K562 (cell line): ENCODE measurements at regions not wholly inside any gene's neighbourhood (a gene's known extent, or its start where the extent isn't known, plus 50 kb on each side); places are given as distances from the start of the nearest gene placed in this dataset.

Experiments
- BDP1 ChIP-seq: IDR thresholded peaks from 3 replicates; pipeline ENCODE4 v1.6.1; 2011; ENCODE audit not compliant: insufficient read length, insufficient read depth
- BRD4 ChIP-seq: fragments of 200-600 bp; sonication (generic); IDR thresholded peaks from 2 replicates; pipeline ENCODE4 v1.6.1; 2017; ENCODE audit warnings: inconsistent platforms
- GABPA ChIP-seq: fragments of 200-800 bp; sonication (Bioruptor generic); conservative IDR thresholded peaks from 2 replicates; pipeline ENCODE4 v1.6.1; 2016; ENCODE audit warnings: low read depth, missing genetic modification characterization, missing compliant biosample characterization
- GTF2A2 ChIP-seq: IDR thresholded peaks from 2 replicates; pipeline ENCODE4 v1.6.1; 2016; ENCODE audit warnings: mild to moderate bottlenecking, missing genetic modification characterization, missing compliant biosample characterization
- JUND ChIP-seq, 2 experiments: IDR thresholded peaks; 2 replicates in 1 of 2; 3 replicates in 1 of 2; pipeline ENCODE4 v1.6.1; 2011; ENCODE audit warnings: borderline replicate concordance in 2 of 2, low read depth in 2 of 2, low read length in 2 of 2, improper control_type of control experiment in 1 of 2, missing biosample characterization in 1 of 2, missing genetic modification characterization in 1 of 2, missing genetic modification reagents in 1 of 2
- KHSRP ChIP-seq: fragments of 450-650 bp; IDR thresholded peaks from 2 replicates; pipeline ENCODE4 v1.6.1; 2017
- NR2F6 ChIP-seq: fragments of 450-650 bp; formaldehyde crosslinking; IDR thresholded peaks from 2 replicates; pipeline ENCODE4 v1.4.0; 2020; ENCODE audit warnings: mild to moderate bottlenecking
- SMARCA5 ChIP-seq: fragments of 450-650 bp; IDR thresholded peaks from 2 replicates; pipeline ENCODE4 v1.6.1; 2016
- TARDBP ChIP-seq: fragments of 450-650 bp; IDR thresholded peaks from 2 replicates; pipeline ENCODE4 v1.6.1; 2016
- TCF3 ChIP-seq: sonication (generic); formaldehyde crosslinking; IDR thresholded peaks from 2 replicates; pipeline ENCODE4 v1.4.0; 2020; ENCODE audit warnings: mild to moderate bottlenecking, missing genetic modification reagents
- TCF7 ChIP-seq: sonication (generic); IDR thresholded peaks from 2 replicates; pipeline ENCODE4 v1.6.1; 2016; ENCODE audit warnings: antibody characterized with exemption, borderline replicate concordance
- XRCC4 ChIP-seq: IDR thresholded peaks from one replicate; pipeline ENCODE4 v1.6.1; 2011; ENCODE audit not compliant: insufficient read depth, insufficient read length; ENCODE audit errors: extremely low read depth
- ZNF124 ChIP-seq: sonication (generic); formaldehyde crosslinking; IDR thresholded peaks from 2 replicates; pipeline ENCODE4 v1.8.1; 2022; ENCODE audit warnings: missing genetic modification reagents
- ZNF583 ChIP-seq: fragments of 250-450 bp; sonication (Bioruptor Pico); IDR thresholded peaks from 2 replicates; pipeline ENCODE4 v1.4.0; 2020
- TF ChIP-seq, protein P1 (sequence below): fragments of 250-450 bp; sonication (Bioruptor Pico); IDR thresholded peaks from 2 replicates; pipeline ENCODE4 v1.5.1; 2021; ENCODE audit warnings: mild to moderate bottlenecking
- TF ChIP-seq, protein P2 (sequence below): fragments of 200-400 bp; formaldehyde crosslinking; IDR thresholded peaks from 2 replicates; pipeline ENCODE4 v1.6.1; 2017; ENCODE audit warnings: mild to moderate bottlenecking, low read depth, low read length, moderate library complexity
- TF ChIP-seq, protein P3 (sequence below): sonication (generic); formaldehyde crosslinking; IDR thresholded peaks from 2 replicates; pipeline ENCODE4 v1.8.1; 2023; ENCODE audit warnings: missing genetic modification reagents, mild to moderate bottlenecking, borderline replicate concordance

DNA sequence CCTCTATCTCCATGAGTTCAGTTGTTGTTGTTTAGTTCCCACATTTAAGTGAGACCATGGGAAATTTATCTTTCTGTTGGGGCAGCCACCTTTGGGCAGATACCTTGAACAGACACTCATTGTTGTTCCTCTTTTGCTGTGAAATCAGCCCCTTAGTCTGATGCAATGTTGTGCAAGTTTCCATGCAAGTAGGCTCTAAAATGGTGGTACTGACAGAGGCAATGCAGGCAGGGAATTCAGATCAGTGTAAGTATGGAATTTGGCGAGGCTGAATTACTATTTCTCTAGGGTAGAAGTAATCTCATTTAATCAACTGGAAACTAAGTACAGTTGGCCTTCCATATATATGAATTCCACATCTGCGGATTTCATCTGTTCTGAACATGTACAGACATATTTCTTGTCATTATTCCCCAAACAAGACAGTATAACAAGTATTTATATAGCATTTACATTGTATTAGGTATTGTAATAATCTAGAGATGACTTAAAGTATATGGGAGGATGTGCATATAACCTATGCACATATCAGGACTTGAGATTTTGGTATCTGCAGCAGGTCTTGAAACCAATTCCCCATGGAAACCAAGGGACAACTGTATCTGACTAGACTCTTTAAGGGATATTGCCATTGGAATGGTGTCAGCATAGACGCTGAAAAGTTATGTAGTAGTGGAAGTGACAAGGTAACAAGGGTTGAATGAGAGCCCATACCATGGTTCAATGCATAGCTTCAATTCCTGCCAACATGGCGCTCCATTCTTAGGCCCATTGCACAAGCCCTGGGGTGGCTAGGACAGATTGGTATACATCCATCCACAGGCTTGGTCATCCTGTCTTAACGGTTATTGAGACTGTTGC, 281.5 kb upstream of the HTR2A start (continued):
- TF ChIP-seq XRCC4 (no peak), ZNF583 (CRISPR knock-in tag) (no peak), NR2F6 (no peak), TCF3 (CRISPR knock-in tag) (no peak), JUND (IDR thresholded peaks at IDR 0.05; ENCODE audit: borderline replicate concordance, low read depth, low read length) (peak; percentile 65), JUND (tag; IDR thresholded peaks at IDR 0.05; ENCODE audit: borderline replicate concordance, low read depth, low read length) (peak; percentile 47; the same call in 1 of the 3 replicates), BRD4 (no peak), GABPA (tag) (0 out of 2 replicates have a peak, but pooled peaks have one; percentile 27), TCF7 (no peak), GTF2A2 (tag) (no peak), TARDBP (no peak), ZNF124 (CRISPR knock-in tag) (no peak), SMARCA5 (no peak), BDP1 (no peak), KHSRP (no peak)
- TF ChIP-seq, protein P1, sequence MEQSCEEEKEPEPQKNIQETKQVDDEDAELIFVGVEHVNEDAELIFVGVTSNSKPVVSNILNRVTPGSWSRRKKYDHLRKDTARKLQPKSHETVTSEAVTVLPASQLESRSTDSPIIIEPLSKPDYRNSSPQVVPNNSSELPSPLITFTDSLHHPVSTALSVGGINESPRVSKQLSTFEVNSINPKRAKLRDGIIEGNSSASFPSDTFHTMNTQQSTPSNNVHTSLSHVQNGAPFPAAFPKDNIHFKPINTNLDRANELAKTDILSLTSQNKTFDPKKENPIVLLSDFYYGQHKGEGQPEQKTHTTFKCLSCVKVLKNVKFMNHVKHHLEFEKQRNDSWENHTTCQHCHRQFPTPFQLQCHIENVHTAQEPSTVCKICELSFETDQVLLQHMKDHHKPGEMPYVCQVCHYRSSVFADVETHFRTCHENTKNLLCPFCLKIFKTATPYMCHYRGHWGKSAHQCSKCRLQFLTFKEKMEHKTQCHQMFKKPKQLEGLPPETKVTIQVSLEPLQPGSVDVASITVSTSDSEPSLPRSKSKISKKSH (CRISPR knock-in tag): no peak
- TF ChIP-seq, protein P2, sequence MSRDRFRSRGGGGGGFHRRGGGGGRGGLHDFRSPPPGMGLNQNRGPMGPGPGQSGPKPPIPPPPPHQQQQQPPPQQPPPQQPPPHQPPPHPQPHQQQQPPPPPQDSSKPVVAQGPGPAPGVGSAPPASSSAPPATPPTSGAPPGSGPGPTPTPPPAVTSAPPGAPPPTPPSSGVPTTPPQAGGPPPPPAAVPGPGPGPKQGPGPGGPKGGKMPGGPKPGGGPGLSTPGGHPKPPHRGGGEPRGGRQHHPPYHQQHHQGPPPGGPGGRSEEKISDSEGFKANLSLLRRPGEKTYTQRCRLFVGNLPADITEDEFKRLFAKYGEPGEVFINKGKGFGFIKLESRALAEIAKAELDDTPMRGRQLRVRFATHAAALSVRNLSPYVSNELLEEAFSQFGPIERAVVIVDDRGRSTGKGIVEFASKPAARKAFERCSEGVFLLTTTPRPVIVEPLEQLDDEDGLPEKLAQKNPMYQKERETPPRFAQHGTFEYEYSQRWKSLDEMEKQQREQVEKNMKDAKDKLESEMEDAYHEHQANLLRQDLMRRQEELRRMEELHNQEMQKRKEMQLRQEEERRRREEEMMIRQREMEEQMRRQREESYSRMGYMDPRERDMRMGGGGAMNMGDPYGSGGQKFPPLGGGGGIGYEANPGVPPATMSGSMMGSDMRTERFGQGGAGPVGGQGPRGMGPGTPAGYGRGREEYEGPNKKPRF: no peak
- TF ChIP-seq, protein P3, sequence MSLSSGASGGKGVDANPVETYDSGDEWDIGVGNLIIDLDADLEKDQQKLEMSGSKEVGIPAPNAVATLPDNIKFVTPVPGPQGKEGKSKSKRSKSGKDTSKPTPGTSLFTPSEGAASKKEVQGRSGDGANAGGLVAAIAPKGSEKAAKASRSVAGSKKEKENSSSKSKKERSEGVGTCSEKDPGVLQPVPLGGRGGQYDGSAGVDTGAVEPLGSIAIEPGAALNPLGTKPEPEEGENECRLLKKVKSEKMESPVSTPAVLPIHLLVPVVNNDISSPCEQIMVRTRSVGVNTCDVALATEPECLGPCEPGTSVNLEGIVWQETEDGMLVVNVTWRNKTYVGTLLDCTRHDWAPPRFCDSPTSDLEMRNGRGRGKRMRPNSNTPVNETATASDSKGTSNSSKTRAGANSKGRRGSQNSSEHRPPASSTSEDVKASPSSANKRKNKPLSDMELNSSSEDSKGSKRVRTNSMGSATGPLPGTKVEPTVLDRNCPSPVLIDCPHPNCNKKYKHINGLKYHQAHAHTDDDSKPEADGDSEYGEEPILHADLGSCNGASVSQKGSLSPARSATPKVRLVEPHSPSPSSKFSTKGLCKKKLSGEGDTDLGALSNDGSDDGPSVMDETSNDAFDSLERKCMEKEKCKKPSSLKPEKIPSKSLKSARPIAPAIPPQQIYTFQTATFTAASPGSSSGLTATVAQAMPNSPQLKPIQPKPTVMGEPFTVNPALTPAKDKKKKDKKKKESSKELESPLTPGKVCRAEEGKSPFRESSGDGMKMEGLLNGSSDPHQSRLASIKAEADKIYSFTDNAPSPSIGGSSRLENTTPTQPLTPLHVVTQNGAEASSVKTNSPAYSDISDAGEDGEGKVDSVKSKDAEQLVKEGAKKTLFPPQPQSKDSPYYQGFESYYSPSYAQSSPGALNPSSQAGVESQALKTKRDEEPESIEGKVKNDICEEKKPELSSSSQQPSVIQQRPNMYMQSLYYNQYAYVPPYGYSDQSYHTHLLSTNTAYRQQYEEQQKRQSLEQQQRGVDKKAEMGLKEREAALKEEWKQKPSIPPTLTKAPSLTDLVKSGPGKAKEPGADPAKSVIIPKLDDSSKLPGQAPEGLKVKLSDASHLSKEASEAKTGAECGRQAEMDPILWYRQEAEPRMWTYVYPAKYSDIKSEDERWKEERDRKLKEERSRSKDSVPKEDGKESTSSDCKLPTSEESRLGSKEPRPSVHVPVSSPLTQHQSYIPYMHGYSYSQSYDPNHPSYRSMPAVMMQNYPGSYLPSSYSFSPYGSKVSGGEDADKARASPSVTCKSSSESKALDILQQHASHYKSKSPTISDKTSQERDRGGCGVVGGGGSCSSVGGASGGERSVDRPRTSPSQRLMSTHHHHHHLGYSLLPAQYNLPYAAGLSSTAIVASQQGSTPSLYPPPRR: no peak
